ENCODE measurements at regions not wholly inside any gene's neighbourhood (a gene's known extent, or its start where the extent isn't known, plus 50 kb on each side); places are given as distances from the start of the nearest gene placed in this dataset.
"Not testable (repeated sequence)": the region's sequence is repeated elsewhere in the genome, so short reads cannot be mapped to it uniquely, and the experiment has no call there.

DNA sequence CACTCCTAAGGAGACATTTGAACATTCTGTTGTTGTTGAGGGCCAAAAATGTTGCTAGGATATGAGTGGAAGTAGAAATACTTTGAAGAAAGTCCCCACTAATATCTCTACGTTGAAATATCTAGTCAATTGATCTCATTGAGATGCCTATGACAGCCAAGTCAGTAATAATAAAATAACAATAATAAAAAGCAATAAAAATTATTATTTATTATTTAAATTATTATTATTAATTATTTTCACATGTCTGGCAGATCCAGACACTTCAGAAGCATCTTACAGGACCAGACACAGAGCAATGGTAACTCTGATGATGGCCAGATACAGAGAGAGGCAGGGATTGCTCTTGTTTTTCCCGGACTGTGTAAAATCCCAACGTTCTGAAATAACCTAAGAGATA lies 143.5 kb upstream of the PALMD start:
- no peak for DNase-seq

DNA sequence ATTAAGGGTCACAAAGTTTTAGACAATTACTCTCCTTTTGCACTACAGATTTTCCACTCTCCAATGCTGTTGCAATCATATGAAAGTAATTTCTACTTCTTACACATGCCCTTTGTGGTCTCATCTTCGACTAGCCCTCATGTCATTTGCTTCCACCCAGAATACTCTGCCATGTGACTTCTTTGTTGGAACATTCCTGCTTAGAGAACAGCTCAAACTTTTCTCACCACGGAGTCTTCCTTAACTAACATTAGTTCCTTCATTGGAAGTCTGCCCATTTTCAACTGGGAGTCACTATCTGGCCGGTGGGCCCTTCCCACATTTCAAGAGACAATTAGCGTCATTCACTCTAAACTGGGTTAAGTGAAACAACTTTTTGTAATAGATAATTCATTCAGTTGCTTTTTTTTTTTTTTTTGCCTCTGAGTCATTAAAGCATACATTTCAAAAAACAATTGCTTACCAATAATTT lies 142.6 kb upstream of the PALMD start:
- DNase-seq = no peak

DNA sequence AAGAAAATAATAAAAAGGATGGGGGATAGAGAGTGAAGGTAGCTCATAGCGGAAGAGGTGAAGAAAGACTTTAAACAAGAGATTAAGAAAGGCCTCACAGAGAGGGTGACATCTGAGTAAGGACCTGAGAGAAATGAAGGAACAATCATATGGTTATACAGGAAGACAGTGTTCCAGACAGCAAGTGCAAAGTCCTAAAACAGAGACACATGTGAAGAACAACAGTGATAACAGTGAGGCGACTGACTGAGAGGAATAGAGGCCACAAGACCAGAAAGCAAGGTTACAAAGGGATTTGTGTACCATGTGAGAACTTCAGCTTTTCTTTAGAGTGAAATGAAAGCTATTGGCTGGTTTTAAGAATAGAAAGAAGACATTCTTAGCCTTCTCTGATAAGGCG lies 141.6 kb upstream of the PALMD start:
- DNase-seq = no peak

DNA sequence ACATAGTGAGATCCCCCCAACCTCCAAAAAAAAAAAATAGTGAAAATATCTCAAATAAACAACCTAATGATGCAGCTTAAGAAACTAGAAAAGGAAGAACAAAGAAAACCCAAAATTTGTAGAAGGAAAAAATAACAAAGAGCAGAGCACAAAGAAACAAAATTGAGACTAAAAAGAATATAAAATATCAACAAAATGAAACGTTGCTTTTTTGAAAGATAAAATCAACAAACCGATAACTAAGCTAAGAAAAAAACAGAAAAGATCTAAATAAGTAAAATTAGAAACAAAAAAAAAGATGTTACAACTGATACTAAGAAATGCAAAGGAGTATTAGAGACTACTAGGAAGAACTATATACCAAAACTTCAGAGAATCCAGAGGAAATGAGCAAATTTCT lies 139.3 kb upstream of the PALMD start:
- DNase-seq = no peak

DNA sequence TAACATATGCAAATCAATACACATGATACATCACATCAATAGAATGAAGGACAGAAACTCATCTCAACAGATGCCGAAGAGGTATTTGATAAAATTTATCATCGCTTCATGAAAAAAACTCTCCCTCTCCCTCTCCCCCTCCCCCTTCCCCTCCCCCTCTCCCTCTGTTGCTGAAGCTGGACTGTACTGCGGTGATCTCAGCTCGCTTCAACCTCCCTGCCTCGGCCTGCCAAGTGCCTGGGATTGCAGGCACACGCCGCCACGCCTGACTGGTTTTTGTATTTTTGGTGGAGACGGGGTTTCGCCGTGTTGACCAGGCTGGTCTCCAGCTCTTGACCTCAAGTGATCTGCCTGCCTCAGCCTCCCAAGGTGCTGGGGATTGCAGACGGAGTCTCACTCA lies 138.5 kb upstream of the PALMD start:
- DNase-seq = not testable (repeated sequence)

DNA sequence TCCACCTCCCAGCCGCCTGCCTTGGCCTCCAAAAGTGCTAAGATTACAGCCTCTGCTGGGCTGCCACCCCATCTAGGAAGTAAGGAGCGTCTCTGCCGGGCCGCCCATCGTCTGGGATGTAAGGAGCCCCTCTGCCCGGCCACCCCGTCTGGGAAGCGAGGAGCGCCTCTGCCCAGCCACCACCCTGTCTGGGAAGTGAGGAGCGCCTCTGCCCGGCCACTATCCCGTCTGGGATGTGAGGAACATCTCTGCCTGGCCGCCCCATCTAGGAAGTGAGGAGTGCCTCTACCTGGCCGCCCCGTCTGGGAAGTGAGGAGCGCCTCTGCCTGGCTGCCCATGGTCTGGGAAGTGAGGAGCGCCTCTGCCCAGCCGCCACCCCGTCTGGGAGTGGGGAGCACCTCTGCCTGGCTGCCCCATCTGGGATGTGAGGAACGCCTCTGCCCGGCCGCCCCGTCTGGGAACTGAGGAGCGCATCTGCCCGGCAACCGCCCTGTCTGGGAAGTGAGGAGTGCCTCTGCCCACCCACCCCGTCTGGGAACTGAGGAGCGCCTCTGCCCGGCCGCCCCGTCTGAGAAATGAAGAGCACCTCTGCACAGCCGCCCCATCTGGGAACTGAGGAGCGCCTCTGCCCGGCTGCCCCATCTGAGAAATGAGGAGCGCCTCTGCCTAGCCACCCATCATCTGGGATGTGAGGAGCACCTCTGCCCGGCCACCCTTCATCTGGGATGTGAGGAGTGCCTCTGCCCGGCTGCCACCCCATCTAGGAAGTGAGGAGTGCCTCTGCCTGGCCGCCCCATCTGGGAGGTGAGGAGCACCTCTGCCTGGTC lies 137.8 kb upstream of the PALMD start:
- no peak for DNase-seq

DNA sequence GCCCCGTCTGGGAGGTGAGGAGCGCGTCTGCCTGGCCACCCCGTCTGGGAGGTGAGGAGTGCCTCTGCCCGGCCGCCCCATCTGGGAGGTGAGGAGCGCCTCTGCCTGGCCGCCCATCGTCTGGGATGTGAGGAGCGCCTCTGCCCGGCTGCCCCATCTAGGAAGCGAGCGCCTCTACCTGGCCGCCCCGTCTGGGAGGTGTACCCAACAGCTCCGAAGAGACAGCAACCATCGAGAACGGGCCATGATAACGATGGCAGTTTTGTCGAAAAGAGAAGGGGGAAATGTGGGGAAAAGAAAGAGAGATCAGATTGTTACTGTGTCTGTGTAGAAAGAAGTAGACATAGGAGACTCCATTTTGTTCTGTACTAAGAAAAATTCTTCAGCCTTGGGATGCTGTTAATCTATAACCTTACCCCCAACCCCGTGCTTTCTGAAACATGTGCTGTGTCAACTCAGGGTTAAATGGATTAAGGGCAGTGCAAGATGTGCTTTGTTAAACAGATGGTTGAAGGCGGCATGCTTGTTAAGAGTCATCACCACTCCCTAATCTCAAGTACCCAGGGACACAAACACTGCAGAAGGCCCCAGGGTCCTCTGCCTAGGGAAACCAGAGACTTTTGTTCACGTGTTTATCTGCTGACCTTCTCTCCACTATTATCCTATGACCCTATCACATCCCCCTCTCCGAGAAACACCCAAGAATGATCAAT lies 137.0 kb upstream of the PALMD start:
- not testable (repeated sequence) for DNase-seq

DNA sequence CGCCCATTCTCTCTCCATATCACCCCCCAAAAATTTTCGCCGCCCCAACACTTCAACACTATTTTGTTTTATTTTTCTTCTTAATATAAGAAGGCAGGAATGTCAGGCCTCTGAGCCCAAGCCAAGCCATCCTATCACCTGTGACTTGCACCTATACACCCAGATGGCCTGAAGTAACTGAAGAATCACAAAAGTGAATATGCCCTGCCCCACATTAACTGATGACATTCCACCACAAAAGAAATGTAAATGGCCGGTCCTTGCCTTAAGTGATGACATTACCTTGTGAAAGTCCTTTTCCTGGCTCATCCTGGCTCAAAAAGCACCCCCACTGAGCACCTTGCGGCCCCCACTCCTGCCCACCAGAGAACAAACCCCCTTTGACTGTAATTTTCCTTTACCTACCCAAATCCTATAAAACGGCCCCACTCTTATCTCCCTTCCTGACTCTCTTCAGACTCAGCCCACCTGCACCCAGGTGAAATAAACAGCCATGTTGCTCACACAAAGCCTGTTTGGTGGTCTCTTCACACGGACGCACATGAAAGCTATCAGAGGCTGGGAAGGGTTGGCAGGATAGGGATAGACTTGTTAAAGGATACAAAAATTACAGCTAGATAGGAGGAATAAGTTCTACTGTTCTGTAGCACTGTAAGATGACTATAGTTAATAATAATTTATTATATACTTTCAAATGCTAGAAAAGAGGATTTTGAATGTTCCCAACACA lies 130.9 kb upstream of the PALMD start:
- not testable (repeated sequence) for DNase-seq

DNA sequence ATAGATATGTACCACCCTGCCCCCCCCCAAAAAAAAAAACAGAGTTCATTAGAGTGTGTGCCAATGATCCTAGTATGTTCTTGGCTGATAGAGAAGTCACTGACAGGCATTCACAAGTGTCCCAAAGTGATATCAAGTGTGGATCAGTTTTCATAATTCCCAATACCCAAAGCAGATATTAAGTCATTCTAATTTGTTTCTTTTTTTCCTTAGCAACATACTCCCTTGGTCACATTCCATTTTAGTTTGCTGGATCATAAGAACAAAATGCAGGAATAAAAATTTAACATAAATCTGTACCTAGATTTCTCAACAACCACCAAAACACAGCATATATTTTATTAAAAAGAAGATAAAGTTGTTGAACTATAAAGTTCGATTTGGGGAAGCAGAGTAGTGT lies 129.8 kb upstream of the PALMD start:
- DNase-seq = no peak

DNA sequence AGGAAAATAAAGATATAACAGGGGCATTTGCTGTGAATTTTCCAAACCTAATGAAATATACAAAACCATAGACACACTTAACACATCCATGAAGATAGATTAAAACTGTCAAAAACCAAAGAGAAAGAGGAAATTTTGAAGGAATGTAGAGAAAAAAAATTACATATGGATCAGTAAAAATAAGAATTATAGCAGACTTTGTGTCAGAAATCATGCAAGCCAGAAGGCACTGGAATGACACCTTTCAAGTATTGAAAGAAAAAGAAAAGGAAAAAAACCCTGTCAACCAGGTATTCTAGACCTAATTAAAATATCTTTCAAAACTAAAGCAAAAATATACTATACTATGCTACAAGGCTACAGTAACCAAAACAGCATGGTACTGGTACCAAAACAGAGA lies 125.8 kb upstream of the PALMD start:
- no peak for DNase-seq

DNA sequence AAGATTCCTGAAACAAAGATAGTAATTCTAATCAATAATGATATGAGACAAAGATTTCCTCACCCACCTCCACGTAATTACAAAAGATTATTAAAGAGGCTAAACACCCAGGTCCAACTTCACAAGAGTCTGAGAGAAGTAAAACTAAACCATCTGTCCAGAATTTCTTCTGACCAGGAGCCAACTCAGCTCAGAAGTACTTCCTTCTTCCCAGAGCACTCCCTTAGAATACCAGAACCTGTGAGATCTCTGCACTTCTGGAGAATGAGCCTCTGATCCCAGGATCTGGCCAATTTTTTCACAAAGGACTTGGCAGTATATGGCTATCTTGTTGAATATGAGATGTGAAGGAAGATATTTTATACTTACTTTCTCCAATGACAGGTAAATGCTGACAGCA lies 120.6 kb upstream of the PALMD start:
- no peak for DNase-seq

DNA sequence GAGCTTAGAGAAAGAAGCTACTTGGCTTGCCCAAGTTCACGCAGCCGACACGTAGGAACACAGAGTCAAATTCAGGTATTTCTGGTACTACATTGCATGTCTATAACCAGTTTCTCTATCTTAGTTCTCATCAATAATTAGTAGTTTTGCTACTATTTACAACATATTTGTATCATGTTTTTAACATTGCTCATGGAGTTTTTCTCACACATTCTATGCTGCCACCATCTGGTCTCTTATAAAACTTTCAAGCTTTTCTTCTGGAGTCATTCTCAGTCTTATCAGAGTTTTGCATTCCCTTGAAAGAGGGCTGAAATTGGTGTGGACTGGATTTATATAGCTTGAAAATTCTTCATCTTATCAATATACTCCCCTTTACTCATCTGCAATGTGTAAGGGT lies 118.8 kb upstream of the PALMD start:
- no peak for DNase-seq

DNA sequence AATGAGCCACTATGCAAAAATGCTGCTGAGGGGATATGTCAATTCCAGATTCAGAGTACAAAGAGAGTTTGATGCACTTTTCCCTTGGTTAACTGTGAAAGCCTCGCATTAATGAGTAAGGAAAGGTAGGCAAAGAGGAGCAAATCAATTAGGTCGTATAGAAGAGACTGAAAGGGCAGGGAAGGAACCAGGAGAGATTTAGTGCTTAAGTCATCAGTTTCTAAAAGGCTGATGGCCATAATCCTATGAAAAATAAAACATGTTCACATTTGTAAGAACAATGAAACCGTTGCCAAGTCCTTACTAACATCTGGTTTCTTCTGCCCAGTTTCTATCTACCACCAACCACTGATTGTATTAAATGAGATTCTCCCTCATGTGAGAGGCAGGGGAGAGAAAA lies 118.4 kb upstream of the PALMD start:
- no peak for DNase-seq

DNA sequence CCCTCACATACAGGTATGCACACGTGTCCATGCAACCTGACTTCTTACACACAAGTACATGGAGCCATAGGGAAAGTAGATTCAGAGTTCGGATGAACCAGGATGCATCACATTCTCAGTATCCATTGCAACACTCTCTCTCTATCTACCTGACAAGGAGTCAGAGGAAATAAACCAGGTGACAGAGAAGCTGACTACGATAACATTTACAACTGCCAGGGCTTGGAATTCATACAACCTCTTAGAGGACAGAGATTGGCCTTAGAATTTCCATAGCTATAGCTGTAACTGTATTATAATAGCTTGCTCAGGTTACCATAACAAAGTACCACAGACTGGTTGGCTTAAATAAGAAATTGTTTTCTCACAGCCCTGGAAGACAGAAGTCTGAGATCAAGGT lies 116.9 kb upstream of the PALMD start:
- no peak for DNase-seq

DNA sequence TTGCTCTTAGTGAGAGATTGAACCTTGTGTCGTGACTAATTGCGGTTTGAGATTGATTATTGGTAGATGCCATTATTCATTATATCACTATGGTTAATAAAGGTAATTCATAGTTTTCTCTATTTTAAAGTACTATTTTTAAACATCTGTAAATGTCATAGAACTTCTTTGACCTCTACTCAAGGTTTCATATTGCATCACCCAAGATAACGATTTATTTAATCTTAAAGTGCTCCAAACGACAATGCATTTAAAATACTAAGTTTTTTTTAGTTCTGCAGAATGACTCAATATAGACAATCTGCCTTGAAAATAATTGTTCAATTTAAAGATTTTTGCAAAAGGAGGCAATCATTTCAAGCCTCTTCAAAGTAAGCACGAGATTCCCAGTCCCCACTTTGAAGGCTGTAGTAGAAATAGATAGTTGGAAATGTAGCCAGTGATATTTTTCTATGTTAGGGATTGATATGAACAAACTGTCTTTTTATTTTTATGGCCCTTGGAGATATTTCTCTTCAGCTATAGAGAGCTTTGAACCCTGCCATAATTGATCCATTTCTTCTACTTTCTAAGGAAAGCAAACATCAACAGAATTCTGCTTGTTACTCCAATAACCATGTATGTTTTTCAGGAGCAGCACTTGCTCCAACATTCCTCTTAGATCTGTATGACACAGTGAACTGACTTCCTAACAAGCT lies 114.2 kb upstream of the PALMD start:
- no peak for DNase-seq

DNA sequence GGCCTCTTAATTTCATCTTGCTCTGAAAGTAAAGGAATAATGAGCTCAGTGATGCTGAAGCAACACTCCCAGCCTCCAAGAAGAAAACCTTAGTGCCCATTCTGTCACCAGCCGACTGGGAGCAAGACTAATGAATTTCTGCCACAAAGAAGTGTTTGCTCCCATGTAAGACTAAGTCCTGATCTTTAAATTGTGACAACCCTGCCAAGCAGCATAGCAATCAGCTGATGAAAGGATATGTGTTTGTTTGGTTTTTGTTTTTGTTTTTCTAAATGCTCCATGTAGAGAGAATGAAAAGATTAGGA lies 113.7 kb upstream of the PALMD start:
- DNase-seq = no peak

DNA sequence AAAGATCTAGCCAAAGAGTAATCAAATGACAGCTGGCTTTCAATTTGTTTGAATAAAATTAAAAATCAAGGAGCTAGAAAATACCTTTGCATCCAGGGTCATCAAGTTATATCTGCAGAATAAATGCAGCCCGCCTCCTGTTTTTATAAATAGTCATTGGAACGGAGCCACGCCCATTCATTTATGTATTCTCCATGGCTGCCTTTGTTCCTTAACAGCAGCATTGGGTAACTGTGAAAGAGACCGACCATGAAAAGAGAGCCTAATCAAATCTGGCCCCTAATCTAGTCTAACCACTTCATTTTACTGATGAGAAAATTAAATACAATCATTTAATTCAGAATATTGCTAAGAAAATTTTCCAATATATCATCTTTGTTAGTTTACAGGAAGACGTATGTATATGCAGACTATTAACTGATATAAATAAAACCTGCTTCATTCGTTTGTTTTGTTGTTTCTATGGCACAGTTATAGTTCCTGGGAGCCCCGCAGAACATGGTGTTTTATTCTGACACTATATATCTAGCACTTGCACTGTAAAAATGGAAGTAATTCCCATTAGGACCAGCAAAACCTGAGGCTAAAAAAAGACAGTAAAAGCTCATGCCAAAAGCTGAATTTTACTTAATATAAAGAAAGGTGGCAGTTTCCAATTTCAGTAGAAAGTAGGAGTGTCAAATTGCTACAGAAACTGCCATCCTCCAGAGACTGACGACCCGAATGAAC lies 111.8 kb upstream of the PALMD start:
- DNase-seq = no peak

DNA sequence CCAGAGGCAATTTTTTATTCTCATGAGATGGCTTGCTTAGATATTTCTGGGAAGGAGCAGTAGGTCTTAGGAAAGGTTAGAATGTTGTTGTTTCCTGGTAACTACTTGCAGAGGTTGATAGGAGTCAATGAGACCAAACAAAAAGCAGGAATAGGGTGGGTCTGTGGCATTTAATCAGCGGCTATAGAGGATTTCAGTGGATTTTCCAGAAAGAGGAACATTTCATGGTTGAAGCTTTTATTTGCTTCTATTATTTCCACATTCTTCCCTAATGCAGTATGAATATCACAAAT lies 111.3 kb upstream of the PALMD start:
- DNase-seq = no peak

DNA sequence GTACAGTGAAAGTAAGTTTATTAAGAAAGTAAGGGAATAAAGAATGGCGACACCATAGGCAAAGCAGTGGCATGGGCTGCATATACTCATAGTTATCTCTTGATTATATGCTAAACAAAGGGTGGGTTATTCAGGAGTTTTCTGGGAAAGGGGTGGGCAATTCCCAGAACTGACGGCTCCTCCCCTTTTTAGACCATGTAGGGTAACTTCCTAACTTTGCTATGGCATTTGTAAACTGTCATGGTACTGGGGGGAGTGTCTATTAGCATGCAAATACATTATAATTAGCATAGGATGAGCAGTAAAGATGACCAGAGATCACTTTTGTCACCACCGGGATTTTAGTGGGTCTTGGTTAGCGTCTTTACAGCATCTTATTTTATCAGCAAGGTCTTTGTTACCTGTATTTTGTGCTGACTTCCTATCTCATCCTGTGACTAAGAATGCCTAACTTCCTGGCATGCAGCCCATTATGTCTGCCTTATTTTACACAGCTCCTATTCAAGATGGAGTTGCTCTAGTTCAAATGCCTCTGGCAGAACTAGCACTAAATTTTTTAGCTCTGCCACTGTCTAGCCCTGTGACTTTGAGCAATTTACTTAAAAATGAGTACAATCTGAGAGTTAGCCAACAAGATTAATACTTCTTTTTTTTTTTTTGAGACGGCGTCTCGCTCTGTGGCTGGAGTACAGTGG lies 110.3 kb upstream of the PALMD start:
- no peak for DNase-seq

DNA sequence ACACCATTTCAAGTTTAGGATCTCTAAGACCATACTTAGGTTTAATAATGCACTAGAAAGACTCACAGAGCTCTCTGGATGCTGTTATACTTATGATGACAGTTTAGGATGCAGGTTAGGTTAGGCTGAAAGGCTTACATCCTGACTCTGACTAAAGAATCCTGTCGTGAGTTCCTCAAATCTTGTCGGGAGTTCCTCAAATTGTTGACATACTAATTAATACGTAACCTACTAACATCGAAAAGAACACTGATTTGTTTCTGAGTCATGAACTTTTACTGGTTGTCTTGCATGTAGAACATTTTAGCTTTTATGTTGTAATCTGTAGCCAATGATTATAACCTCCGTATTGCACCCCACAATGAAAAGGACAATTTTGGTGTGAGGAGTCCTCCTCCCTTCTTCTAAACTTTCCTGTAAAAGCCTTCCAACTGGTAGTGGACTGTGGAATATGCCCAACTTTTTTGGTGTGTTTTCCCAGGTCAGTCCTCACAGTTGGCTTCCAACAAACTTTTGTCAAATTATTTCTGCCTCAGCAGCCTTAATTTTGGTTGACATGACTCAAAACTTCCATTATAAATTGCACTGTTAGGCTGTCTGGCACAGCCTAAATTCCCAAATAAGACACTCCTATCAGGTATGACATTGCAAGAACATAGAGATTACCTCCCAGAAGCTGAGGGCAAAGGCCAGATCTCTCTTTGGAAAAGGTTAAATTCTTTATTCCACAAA lies 107.9 kb upstream of the PALMD start:
- DNase-seq = no peak

DNA sequence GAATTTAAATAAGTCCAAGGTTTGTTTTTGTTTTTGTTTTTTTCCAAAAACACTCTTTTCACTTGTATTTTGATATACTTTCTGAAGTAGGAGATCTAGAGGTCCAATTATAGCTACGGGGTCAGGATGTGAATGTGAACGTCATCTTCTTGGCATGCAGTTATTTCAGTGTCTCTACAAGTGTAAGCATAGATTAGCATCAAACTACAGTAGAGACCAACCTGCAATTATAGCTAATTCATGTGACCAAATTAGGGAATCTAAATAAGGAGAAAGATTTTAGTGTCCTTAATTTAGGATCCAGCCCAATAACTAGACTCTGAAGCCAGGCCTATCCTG lies 107.3 kb upstream of the PALMD start:
- no peak for DNase-seq

DNA sequence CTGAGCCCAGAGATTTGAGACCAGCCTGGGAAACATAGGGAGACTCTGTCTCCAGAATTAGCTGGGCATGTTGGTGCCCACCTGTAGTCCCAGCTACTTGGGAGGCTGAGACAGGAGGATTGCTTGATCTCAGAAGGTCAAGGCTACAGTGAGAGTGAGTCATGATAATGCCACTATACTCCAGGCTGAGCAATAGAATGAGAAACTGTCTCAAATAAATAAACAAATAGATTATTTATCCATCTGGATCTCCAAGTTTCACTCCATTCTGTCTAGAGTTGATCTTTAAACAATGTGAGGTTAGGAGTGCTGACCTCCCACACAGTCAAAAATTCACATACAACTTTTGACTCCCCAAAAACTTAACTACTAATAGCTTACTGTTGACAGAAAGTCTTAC lies 106.8 kb upstream of the PALMD start:
- DNase-seq = no peak
